ENCODE measurements at regions not wholly inside any gene's neighbourhood (a gene's known extent, or its start where the extent isn't known, plus 50 kb on each side); places are given as distances from the start of the nearest gene placed in this dataset.

GRCh38 chr2:52904355-52904891 lies 863.2 kb upstream of the CHAC2 start:
- DNase-seq = no peak

DNA sequence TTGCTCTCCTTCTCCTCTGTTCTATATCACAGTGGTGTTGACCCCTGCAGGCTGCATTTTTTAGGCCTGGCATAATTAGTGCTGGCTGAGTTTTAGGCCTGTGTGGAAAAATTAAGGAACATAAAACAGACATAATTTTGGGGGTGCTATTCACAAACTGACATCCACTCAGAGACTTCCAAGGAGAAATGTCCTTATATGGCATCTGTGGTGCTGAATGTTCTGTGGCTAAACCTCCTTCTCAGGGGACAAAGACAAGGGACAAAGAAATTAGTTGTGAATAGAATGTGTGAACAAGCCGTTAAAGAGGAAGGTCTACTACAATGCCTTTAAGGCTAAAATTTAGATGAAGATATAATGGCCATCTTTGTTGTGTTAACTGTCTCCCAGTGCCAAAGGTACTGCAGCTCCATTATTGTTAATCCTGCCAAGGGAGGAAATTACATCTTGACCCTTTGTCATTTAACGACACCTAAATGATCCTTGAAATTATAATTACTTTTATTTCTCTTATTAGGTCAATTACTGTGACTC lies 870.0 kb upstream of the CHAC2 start:
- no peak for DNase-seq

DNA sequence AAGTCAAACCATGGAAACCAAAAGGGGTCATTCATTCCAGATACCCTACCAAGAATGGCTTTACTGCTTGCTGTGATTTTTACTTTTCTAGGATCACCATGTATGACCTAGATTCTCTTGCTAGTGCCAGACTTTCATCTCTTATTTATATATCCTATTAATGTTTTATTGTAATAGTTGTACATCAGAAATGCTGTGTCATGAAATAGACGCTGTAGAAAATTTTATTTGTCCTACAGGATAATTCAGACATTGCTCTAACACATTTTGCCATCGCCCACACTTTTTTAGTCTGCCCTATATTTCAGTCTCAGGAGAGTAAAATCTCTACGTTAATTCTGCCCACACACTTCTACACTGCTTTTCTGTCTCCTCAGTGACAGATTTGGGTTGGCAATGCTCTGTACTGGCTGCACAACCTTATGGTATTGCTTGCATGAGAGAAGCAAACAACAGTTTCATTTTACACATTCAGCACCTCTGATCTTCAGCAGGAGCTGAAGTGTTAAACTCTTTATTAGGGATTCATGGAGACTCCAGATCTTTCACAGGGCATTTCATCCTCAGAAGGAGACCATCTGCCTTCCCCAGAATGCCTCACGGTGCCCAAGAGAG lies 871.8 kb upstream of the CHAC2 start:
- DNase-seq = no peak

DNA sequence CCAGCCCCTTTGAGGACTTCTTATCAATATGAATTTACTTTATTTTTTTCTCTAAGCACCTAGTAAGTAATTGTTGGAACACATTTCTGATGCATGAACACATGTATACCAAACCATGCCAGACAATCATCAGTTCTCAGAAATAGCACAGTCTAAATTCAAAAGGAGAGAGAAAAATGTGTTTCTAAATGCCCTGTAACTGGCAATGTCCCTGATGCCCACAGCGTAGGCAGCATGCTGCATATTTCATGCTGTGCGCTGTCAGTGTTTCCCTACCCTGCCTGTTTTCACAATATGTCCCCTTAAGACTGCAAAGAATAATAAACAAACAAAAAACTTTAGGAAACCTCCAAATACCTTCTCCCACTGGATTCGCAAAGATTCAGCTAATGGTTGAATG lies 881.0 kb upstream of the CHAC2 start:
- no peak for DNase-seq

DNA sequence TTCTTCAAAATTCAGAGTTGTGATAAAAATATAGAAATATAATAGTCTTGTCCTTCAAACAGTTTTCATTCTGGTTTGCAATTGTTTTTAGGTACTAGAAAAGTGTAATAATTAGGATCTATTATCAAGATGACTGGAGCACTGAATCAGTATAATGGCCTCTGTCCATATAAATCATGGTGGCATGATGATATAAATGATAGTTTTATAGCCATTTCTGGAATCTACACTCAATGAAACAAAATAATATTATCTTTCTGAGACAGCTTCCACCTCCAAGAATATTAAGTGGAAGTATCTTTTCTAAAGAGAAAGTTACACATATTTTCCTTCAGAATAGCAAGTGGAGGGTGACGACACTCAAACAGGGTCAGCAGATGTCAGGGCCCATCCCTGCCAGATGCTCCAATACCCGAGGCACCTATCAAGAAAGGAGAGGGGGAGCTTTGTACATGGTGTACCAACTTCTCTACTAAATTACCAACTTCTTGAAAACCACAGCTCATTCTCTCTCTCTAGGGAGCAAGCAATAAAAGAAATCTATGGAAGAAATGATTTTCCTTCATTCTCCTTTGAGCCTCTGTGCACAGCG lies 882.7 kb upstream of the CHAC2 start:
- no peak for DNase-seq

DNA sequence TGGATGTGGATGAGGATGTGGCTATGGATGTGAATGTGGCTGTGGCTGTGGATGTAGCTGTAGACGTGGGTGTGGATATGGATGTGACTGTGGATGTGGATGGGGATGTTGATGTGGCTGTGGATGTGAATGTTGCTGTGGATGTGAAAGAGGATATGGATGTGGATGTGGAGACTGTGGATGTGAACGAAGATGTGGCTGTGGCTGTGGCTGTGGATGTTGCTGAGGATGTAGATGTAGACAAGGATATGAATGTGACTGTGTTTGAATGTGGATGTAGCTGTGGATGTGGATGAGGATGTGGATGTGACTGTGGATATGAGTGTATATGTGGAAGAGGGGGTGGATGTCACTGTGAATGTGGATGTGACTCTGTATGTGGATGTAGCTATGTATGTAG lies 884.6 kb upstream of the CHAC2 start:
- DNase-seq = no peak

- no peak for DNase-seq
Measured at GRCh38 chr2:52881606-52882005, 886.0 kb upstream of the CHAC2 start.

DNA sequence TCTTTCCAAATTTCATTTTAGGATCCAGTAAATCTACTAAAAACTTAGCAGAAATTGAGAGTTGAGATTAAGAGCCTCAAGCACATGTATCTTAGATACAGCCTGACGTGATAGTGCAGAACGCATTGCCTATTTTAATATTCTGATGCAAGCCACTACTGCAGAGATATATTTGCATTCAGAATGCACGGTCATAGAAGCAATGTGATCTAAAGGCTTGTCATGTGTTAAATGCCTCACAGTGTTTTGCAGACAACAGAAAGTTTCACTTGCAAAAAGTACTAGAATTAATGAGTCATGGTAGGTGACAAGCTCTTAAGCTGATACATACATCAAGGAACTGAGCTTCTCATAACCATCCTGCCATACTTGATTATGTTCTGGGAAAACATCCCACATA lies 886.7 kb upstream of the CHAC2 start:
- no peak for DNase-seq

GRCh38 chr2:52879561-52879960 lies 888.0 kb upstream of the CHAC2 start:
- DNase-seq = no peak

DNA sequence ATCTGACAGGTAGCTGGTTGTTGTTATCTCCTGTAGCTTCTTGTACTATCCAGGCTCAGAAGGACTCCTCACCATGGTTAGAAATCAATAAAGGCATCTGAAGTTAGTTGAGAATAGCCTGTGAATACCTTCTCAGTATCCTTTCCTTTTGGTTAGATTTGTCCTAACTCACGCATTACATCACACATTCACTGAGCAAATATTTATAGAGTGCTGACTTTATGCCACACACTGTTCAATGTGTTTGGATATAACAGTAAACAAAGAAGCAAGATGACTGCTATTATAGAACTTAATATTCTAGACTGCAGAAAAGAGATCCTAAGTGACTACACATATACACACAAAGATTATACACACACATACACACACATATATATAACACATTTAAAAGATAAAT lies 889.9 kb upstream of the CHAC2 start:
- no peak for DNase-seq

DNA sequence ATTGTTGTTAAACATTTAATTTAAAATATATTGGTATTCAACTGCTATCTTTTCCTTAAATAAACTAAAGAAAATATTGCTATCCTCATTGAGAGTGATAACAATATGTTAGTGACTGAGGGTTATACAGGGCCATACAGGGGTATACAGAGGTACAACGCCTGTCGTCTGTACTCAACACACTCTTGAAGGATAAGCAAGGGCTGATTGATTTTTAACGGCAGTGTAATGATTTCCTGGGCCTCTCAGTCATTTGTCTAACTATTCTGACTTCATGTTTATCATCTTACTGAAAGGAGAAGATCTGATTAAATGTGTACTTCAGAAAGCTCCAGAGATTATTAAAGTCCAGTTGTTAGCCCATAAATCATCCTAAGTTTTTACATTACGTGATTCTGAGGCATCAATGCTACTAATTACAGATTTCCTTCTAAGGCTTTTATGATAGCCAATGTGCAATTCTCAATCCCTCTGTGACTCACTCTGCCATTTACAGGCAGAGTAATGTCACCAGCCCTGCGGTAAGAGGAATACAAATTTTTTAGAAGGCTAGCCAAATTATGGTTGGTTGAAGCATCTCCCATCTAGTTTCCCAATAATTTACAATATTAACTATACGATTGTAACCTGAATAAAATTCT lies 893.0 kb upstream of the CHAC2 start:
- DNase-seq = no peak

- DNase-seq = no peak
Measured at GRCh38 chr2:52862801-52863200, 904.8 kb upstream of the CHAC2 start.

- no peak for DNase-seq
Measured at GRCh38 chr2:52861596-52861995, 906.0 kb upstream of the CHAC2 start.

- no peak for DNase-seq
Measured at GRCh38 chr2:52859065-52859464, 908.5 kb upstream of the CHAC2 start.

DNA sequence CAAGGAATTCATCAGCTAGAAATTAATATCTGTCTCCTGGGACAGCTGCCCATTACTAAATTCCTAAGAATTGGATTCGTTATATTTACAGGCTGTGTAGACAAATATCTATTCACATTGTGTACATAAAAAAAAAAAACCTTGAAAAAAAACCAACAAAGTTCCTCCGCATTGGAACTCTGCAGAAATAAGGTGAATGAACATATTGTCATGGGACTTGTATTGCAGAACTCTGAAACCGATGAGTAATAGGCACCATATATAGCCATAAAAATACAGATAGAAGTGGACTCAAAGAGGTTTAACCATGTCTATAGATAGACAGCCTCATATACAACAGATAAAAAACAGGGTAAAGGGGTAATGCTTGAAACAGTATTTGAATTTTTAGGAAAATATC lies 909.9 kb upstream of the CHAC2 start:
- no peak for DNase-seq

DNA sequence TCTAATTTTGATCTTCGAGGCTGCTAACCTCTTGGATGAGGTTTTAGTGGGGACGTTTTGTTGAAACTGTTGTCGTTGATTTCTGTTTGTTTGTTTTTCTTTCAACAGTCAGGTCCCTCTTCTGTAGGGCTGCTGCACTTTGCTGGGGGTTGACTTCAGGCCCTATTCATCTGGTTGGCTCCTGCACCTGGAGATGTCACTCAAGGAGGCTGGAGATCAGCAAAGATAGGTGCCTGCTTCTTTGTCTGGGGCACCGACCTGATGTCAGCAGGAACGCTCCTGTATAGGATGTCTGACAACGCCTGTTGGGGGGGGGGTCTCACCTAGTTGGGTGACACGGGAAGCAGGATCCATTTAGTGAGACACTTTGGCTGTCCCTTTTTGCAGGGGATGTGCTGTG lies 915.6 kb upstream of the CHAC2 start:
- DNase-seq = no peak

GRCh38 chr2:52844701-52845423 lies 922.7 kb upstream of the CHAC2 start:
- no peak for DNase-seq

GRCh38 chr2:52835909-52836308 lies 931.7 kb upstream of the CHAC2 start:
- DNase-seq = no peak

GRCh38 chr2:52831216-52831615 lies 936.4 kb upstream of the CHAC2 start:
- DNase-seq = no peak

DNA sequence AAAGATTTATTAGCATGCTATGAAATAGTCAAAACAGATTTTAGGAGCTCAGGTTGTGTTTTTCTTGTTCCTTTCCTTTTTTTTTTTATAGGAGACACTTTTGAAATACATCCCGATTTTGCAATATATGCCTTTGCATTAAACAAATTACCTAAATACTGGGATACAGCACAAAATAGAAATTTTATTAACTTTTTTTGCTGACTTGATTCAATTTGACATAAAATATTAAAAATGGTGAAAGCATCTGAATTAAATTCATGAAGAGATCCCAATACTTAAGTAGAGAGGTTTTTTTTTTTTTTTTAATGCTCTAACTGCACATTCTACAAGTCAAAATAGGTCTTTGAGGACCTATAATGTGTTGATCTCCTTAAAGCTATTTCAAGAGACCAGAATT lies 939.5 kb upstream of the CHAC2 start:
- DNase-seq = no peak

GRCh38 chr2:52821631-52822030 lies 946.0 kb upstream of the CHAC2 start:
- no peak for DNase-seq

DNA sequence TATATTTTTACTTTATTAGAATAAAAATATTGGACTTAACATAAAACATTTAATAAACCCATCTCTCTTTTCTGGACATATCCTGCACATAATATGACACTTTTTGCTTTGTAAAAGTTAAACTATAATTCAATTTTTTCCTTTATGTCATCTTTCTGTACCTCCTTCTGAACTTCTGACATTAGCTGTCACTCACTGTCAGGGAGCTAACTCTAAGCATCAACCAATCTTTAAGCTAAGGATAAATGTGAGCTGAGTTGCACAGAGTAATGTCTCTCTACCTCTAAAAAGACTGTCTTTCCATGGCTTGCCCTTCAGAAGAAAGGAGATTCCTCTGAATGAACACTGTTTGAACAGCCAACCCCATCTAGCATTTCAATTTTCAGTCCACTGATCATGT lies 948.6 kb upstream of the CHAC2 start:
- no peak for DNase-seq

GRCh38 chr2:52810460-52810859 lies 957.1 kb upstream of the CHAC2 start:
- DNase-seq = peak; percentile 4

Measured in RPMI8226 (cell line).